GM12878 (cell line): ENCODE measurements at regions not wholly inside any gene's neighbourhood (a gene's known extent, or its start where the extent isn't known, plus 50 kb on each side); places are given as distances from the start of the nearest gene placed in this dataset.

Experiments used
- HDAC2 ChIP-seq: fragments of 200-600 bp; sonication (generic); IDR thresholded peaks from 2 replicates; pipeline ENCODE4 v1.6.1; 2017
- PML ChIP-seq: IDR thresholded peaks from 2 replicates; pipeline ENCODE4 v1.6.1; 2012; ENCODE audit warnings: low read length, inconsistent platforms
- POLR2AphosphoS5 ChIP-seq: IDR thresholded peaks from 2 replicates; pipeline ENCODE4 v1.6.1; 2011; ENCODE audit warnings: mild to moderate bottlenecking, low read length, inconsistent platforms
- RCOR1 ChIP-seq: conservative IDR thresholded peaks from 2 replicates; pipeline ENCODE4 v1.6.1; 2012; ENCODE audit warnings: low read depth, low read length, improper control_type of control experiment
- TF ChIP-seq, protein P1 (sequence below), 3 experiments: IDR thresholded peaks in 2 of 3; conservative IDR thresholded peaks in 1 of 3; 2 replicates each; pipeline ENCODE4 v1.5.1; 2011; ENCODE audit warnings: low read depth in 3 of 3, low read length in 3 of 3, mild to moderate bottlenecking in 3 of 3, control low read depth in 2 of 3, moderate library complexity in 2 of 3, inconsistent platforms in 1 of 3, mixed read lengths in 1 of 3; ENCODE audit not compliant: control insufficient read depth in 2 of 3, insufficient read depth in 1 of 3; ENCODE audit errors: extremely low read depth in 1 of 3

DNA sequence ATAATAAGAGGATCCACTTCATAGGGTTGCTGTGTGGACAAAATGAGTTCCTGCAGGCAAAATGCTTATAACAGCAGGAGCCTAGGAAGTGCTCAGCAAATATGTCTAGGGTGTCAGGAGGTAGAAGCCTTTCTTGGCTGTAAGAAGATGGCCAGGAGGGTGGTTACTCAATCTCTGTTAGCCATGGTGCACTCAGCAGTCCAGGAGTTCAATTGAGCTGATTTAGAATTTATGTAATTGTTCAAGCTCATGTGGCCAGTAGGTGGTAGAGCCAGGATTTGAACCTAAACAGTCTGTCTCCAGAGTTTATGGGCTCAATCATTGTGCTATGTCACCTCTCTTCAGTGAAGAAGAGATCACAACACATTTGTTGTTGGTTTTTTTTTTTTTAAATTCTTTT is 381.2 kb downstream of the KIF4B start:
- TF ChIP-seq PML (no peak), RCOR1 (no peak), POLR2AphosphoS5 (no peak), HDAC2 (no peak)
- TF ChIP-seq, protein P1, sequence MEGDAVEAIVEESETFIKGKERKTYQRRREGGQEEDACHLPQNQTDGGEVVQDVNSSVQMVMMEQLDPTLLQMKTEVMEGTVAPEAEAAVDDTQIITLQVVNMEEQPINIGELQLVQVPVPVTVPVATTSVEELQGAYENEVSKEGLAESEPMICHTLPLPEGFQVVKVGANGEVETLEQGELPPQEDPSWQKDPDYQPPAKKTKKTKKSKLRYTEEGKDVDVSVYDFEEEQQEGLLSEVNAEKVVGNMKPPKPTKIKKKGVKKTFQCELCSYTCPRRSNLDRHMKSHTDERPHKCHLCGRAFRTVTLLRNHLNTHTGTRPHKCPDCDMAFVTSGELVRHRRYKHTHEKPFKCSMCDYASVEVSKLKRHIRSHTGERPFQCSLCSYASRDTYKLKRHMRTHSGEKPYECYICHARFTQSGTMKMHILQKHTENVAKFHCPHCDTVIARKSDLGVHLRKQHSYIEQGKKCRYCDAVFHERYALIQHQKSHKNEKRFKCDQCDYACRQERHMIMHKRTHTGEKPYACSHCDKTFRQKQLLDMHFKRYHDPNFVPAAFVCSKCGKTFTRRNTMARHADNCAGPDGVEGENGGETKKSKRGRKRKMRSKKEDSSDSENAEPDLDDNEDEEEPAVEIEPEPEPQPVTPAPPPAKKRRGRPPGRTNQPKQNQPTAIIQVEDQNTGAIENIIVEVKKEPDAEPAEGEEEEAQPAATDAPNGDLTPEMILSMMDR (IDR thresholded peaks at IDR 0.05 in 2 of 3, conservative IDR thresholded peaks at IDR 0.05 in 1 of 3; ENCODE audit: control insufficient read depth in 2 of 3, extremely low read depth in 1 of 3, insufficient read depth in 1 of 3, low read depth in 3 of 3, low read length in 3 of 3), result no peak
